PC-9 (cell line): ENCODE measurements at regions not wholly inside any gene's neighbourhood (a gene's known extent, or its start where the extent isn't known, plus 50 kb on each side); places are given as distances from the start of the nearest gene placed in this dataset.

ENCODE experiments used
- BruUV-seq: library from RNA; stranded (reverse); fragments of 400-500 nt; replicated peaks from 2 replicates; lab custom pipeline; 2021; lab: Mats Ljungman, UMichigan
- CTCF ChIA-PET: fragments of 300-600 bp; sonication (Branson Sonifier 250); formaldehyde crosslinking; loops from one replicate; lab custom pipeline; 2022; ENCODE audit warnings: antibody characterized with exemption; lab: Charles Lee
- POLR2A ChIA-PET: fragments of 300-600 bp; sonication (Branson Sonifier 250); formaldehyde crosslinking; loops from one replicate; lab custom pipeline; 2022; ENCODE audit warnings: antibody characterized with exemption; ENCODE audit not compliant: unreplicated experiment; lab: Charles Lee
- DNase-seq, 2 experiments: peaks; one replicate each; pipeline versions ENCODE4 v3.0.0 to v3.0.0-alpha.2; 2015 to 2022; ENCODE audit warnings: mixed read lengths in 1 of 2
- H2AFZ ChIP-seq: fragments of 200-600 bp; sonication (generic); 2 replicates; pipeline ENCODE4 v1.8.1; 2017; ENCODE audit warnings: antibody characterized with exemption
- H3F3A ChIP-seq: fragments of 200-600 bp; sonication (generic); 2 replicates; pipeline ENCODE4 v1.8.1; 2017; ENCODE audit warnings: antibody characterized with exemption, mild to moderate bottlenecking, low read depth; ENCODE audit not compliant: insufficient read depth
- H3K27ac ChIP-seq: fragments of 200-600 bp; sonication (generic); 2 replicates; pipeline ENCODE4 v1.6.1; 2016; ENCODE audit warnings: mixed run types
- H3K27me3 ChIP-seq: fragments of 200-600 bp; sonication (generic); 2 replicates; pipeline ENCODE4 v1.6.1; 2016; ENCODE audit warnings: low read depth, mixed run types; ENCODE audit not compliant: insufficient read depth
- H3K36me3 ChIP-seq: fragments of 200-600 bp; sonication (generic); 2 replicates; pipeline ENCODE4 v1.6.1; 2016; ENCODE audit warnings: low read depth, mixed run types
- H3K4me1 ChIP-seq: fragments of 200-600 bp; sonication (generic); replicated peaks from 2 replicates; pipeline ENCODE4 v1.6.1; 2016; ENCODE audit warnings: mixed run types; ENCODE audit not compliant: insufficient read depth
- H3K4me2 ChIP-seq: fragments of 200-600 bp; sonication (generic); 2 replicates; pipeline ENCODE4 v1.6.1; 2017; ENCODE audit warnings: mixed run types
- H3K4me3 ChIP-seq: fragments of 200-600 bp; sonication (generic); 2 replicates; pipeline ENCODE4 v1.6.1; 2016; ENCODE audit warnings: mixed run types
- H3K79me2 ChIP-seq: fragments of 200-600 bp; sonication (generic); 2 replicates; pipeline ENCODE4 v1.6.1; 2017; ENCODE audit warnings: low read depth, mixed run types
- H3K9me2 ChIP-seq: fragments of 200-600 bp; sonication (generic); 2 replicates; pipeline ENCODE4 v1.8.1; 2017; ENCODE audit warnings: mild to moderate bottlenecking; ENCODE audit not compliant: insufficient read depth
- H3K9me3 ChIP-seq: fragments of 200-600 bp; sonication (generic); 2 replicates; pipeline ENCODE4 v1.8.1; 2016; ENCODE audit warnings: low read depth; ENCODE audit not compliant: insufficient read depth
- H4K20me1 ChIP-seq: fragments of 200-600 bp; sonication (generic); 2 replicates; pipeline ENCODE4 v1.8.1; 2017; ENCODE audit not compliant: insufficient read depth
- CTCF ChIP-seq: fragments of 200-600 bp; sonication (generic); conservative IDR thresholded peaks from 2 replicates; pipeline ENCODE4 v1.6.1; 2017; ENCODE audit warnings: mixed run types, antibody characterized with exemption, mild to moderate bottlenecking, moderate library complexity
- EZH2 ChIP-seq: fragments of 200-600 bp; sonication (generic); IDR thresholded peaks from 2 replicates; pipeline ENCODE4 v1.8.0; 2017; ENCODE audit warnings: antibody characterized with exemption, low read depth
- intact Hi-C: fragments of 100-400 bp; cut with micrococcal nuclease; formaldehyde crosslinking; loops from one replicate; pipeline ENCODE4 v1.10.0; 2022; ENCODE audit not compliant: unreplicated experiment

- TF ChIP-seq EZH2 (no peak), CTCF (no peak)
- DNase-seq, result no peak
- CTCF ChIA-PET, result no interaction called here
- Histone ChIP-seq H4K20me1 (no peaks in the 10 kb centered on the region), H3K4me1 (no peaks in the 10 kb centered on the region), H3F3A (no peaks in the 10 kb centered on the region), H3K27ac (no peak overlapping the region), H3K36me3 (no peaks in the 10 kb centered on the region), H3K9me2 (no peaks in the 10 kb centered on the region), H3K4me2 (no peak overlapping the region), H3K9me3 (no peaks in the 10 kb centered on the region), H3K4me3 (no peak overlapping the region), H3K27me3 (no peaks in the 10 kb centered on the region), H3K79me2 (no peaks in the 10 kb centered on the region), H2AFZ (no peak overlapping the region)
- POLR2A ChIA-PET, result no interaction called here
- intact Hi-C loops, result no loop called here
- no TSS peak for BruUV-seq
These were observed 411.3 kb upstream of the RASGEF1B start for GRCh38 chr4:81883004-81883403.

DNA sequence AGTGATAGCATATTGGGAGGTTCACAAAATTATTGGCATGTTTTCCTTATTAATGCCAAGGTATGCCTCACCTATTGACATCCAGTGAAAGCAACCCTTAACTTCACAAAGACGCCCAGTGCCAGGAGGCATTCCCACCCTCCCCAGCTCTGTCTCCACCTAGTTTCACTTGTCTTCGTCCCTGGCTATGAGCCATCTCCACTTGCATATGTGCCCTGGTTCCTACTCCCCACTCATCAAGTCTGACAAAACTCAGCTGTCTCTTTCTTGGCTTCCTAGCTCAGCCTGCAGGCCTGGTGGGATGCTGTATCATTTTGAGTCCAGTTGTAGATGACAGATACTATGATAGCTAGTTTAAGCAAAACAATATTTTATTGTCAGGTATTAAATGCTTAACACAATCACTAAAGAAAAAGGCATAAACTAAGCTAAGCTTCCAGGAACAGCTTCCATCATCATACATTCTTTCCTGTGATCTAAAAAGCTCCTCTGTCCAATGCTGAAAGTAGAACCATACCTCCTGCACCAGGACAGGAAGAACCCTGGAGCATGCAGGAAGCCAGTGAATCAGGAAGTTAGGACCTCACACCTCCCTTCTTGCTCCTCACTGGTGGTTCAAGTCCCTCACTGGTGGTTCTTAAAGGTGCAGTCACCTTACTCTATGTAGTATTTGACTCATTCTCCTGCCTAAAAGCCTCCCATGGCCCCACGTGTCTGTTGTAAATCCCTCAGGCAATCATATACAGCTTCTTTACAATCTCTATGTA is 410.3 kb upstream of the RASGEF1B start:
- Histone ChIP-seq H3K4me3 (no peak overlapping the region), H3K4me1 (no peaks in the 10 kb centered on the region), H3K9me2 (no peaks in the 10 kb centered on the region), H3K79me2 (no peaks in the 10 kb centered on the region), H2AFZ (no peak overlapping the region), H3K36me3 (no peaks in the 10 kb centered on the region), H3K4me2 (no peak overlapping the region), H3K9me3 (no peaks in the 10 kb centered on the region), H4K20me1 (no peaks in the 10 kb centered on the region), H3K27ac (no peak overlapping the region), H3F3A (no peaks in the 10 kb centered on the region), H3K27me3 (no peaks in the 10 kb centered on the region)
- intact Hi-C loops, result no loop called here
- BruUV-seq, result no TSS peak
- no peak for DNase-seq
- TF ChIP-seq CTCF, result no peak
- no peak for TF ChIP-seq EZH2
- ChIA-PET POLR2A (no interaction called here), CTCF (no interaction called here)

DNA sequence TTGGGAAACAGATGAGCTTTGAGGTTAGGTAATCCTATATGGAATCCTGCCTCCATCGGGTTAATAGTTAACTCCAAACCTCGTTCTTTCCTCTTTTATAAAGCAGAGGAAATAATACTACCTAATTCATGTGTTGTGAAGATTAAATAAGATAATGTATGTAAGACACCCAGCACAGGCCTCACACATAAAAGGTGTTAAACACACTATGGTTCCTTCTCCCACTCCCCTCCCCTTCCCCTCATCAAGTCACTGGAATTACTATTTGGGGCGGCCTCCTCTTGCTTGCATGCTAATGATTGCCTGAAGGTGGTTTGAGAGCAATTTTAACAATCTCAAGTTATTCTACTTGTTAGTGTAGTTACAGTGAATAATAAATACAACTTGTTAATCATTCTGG is 404.4 kb upstream of the RASGEF1B start:
- intact Hi-C loops, result no loop called here
- TF ChIP-seq EZH2, result no peak
- TF ChIP-seq CTCF, result no peak
- Histone ChIP-seq H3K27me3 (no peaks in the 10 kb centered on the region), H3F3A (no peaks in the 10 kb centered on the region), H3K27ac (no peak overlapping the region), H3K36me3 (no peaks in the 10 kb centered on the region), H3K4me1 (no peaks in the 10 kb centered on the region), H3K9me2 (no peaks in the 10 kb centered on the region), H3K9me3 (no peaks in the 10 kb centered on the region), H3K4me2 (no peak overlapping the region), H3K4me3 (no peak overlapping the region), H3K79me2 (no peaks in the 10 kb centered on the region), H4K20me1 (no peaks in the 10 kb centered on the region), H2AFZ (no peak overlapping the region)
- BruUV-seq, result no TSS peak
- ChIA-PET POLR2A (no interaction called here), CTCF (no interaction called here)
- DNase-seq, result no peak
